ENCODE measurements at regions not wholly inside any gene's neighbourhood (a gene's known extent, or its start where the extent isn't known, plus 50 kb on each side); places are given as distances from the start of the nearest gene placed in this dataset.

DNA sequence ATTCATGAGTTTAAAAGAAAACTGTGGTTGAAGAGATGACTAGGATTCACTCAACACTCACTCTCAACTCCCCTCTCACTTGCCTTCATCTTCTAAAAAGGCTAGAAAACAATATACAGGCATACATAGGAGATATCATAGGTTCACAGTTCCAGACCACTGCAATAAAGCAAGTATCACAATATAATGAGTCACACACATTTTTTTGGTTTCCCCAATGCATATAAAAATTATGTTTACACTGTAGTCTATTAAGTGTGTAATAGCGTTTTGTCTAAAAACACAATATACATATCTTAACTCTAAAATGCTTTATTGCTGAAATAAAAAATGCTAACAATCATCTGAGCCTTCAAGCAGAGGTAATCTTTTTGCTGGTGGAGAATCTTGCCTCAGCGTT lies 104.9 kb upstream of the PDE1C start:
- H3K9me3 Mint-ChIP-seq: peaks cover 5% of the 10 kb centered on the region
- no peaks in the 10 kb centered on the region for H3K27me3 Mint-ChIP-seq
- H3K27ac Mint-ChIP-seq (ENCODE audit: low read depth): no peak overlapping the region
- no peaks in the 10 kb centered on the region for H3K36me3 Mint-ChIP-seq (ENCODE audit: insufficient read depth)
- no peaks in the 10 kb centered on the region for H3K4me1 Mint-ChIP-seq
- ATAC-seq (replicated peaks; ENCODE audit: extremely low read depth, poor library complexity, severe bottlenecking) (no peak), DNase-seq (ENCODE audit: low spot score in 2 of 2) (no peak)
- no peak overlapping the region for H3K4me3 Mint-ChIP-seq

DNA sequence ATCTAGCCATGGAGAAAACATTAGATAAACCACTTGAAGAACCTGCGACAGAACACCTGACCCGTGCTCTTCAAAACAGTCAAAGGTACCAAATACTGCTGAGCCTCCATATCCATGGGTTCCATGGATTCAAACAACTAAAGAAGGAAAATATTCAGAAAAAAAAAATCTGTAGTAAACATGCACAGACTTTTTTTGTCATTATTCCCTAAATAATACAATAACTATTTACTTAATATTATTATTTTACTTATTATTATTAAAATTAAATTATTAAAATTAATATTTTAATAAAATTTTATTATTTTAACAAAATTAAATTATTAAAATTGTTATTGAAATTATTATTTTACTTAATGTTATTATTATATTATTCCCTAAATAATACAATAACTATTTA lies 101.0 kb upstream of the PDE1C start:
- Mint-ChIP-seq H3K27ac (ENCODE audit: low read depth) (no peak overlapping the region), H3K4me3 (no peak overlapping the region), H3K36me3 (ENCODE audit: insufficient read depth) (no peaks in the 10 kb centered on the region), H3K9me3 (no peaks in the 10 kb centered on the region), H3K27me3 (no peaks in the 10 kb centered on the region), H3K4me1 (no peaks in the 10 kb centered on the region)
- DNase-seq (ENCODE audit: low spot score in 2 of 2) (no peak), ATAC-seq (replicated peaks; ENCODE audit: extremely low read depth, poor library complexity, severe bottlenecking) (no peak)

DNA sequence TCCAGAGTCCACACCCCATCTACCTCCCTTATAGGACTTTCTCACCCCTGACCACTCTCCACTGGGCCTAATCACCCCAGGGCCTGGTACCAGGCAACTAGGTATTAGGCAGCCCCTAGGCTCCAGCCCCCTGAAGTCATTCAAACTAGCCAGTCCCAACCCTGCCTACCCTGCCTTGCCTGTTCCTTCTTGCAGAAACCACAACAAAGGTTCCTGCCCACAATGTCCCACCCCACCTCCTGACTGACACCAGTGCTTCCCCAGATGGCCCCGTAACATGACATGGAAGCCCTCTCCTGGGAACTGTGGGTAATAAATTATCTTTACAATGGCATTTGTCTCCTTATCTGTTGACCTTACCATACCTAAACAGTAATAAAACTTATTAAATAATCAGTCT lies 100.6 kb upstream of the PDE1C start:
- Mint-ChIP-seq H3K4me1 (no peaks in the 10 kb centered on the region), H3K4me3 (no peak overlapping the region), H3K27ac (ENCODE audit: low read depth) (no peak overlapping the region), H3K9me3 (no peaks in the 10 kb centered on the region), H3K27me3 (no peaks in the 10 kb centered on the region), H3K36me3 (ENCODE audit: insufficient read depth) (no peaks in the 10 kb centered on the region)
- DNase-seq (ENCODE audit: low spot score in 2 of 2): no peak
- no peak for ATAC-seq (replicated peaks; ENCODE audit: extremely low read depth, poor library complexity, severe bottlenecking)

DNA sequence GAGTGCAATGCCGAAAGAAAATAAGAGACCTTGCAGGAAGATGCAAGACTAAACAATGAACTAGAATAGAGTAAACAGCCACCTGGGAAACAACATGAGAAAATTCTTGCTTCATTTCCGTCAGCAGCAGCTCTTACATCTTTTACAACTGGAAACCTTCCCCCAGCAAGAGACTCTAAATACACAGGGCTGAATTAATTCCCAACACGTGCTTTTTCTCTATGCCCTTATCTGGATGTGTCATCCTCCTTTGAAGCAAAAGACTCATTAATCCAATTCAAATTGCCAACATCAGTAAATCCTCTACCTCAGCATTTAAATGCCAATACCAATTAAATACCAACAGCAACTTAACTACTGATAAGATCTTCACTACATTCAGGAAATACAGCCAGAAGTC lies 99.0 kb upstream of the PDE1C start:
- H3K27ac Mint-ChIP-seq (ENCODE audit: low read depth): no peak overlapping the region
- no peaks in the 10 kb centered on the region for H3K27me3 Mint-ChIP-seq
- no peaks in the 10 kb centered on the region for H3K36me3 Mint-ChIP-seq (ENCODE audit: insufficient read depth)
- ATAC-seq (replicated peaks; ENCODE audit: extremely low read depth, poor library complexity, severe bottlenecking) (no peak), DNase-seq (ENCODE audit: low spot score in 2 of 2) (no peak)
- no peak overlapping the region for H3K4me3 Mint-ChIP-seq
- H3K9me3 Mint-ChIP-seq: peaks cover 5% of the 10 kb centered on the region
- H3K4me1 Mint-ChIP-seq: no peaks in the 10 kb centered on the region

DNA sequence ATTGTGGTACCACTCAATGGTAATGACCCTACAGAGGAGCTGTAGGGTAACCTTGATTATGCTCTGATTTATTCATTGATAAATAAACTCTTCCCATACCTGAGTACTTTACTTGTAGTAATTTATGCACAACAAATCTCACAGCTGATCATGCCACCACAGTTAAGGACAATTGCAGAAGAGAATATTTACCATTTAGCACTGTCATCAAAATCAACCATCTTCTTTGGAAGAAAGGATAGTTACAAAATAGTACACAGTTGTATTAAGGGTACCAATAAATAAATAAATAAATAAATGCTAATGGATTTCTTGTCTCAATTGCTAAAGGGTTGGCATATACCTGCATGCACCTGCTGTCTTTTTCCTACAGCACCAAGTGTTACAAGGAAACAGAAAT lies 97.6 kb upstream of the PDE1C start:
- no peak for ATAC-seq (replicated peaks; ENCODE audit: extremely low read depth, poor library complexity, severe bottlenecking)

DNA sequence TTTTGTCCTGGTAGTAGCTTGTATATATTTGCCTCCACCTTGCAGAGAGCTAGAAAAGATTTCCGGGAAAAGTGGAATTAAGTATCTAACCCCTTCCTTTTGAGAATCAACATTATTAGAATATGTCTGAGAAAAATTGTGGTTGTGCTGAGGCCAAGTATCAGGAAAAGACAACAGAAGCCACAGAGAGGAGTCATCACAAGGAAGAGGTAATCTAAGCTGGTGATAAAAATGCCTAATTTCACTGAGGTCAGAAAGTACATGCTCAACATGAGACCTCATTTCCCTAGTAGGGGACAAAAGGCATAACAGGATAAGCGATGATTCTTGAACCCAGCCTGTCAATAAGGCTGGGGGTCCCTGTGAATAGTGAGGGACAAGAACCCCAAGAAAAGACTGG lies 97.0 kb upstream of the PDE1C start:
- H3K9me3 Mint-ChIP-seq: peaks cover 5% of the 10 kb centered on the region
- ATAC-seq (replicated peaks; ENCODE audit: extremely low read depth, poor library complexity, severe bottlenecking) (no peak), DNase-seq (ENCODE audit: low spot score in 2 of 2) (no peak)
- H3K27me3 Mint-ChIP-seq: no peaks in the 10 kb centered on the region
- no peak overlapping the region for H3K27ac Mint-ChIP-seq (ENCODE audit: low read depth)
- H3K36me3 Mint-ChIP-seq (ENCODE audit: insufficient read depth): no peaks in the 10 kb centered on the region
- H3K4me1 Mint-ChIP-seq: no peaks in the 10 kb centered on the region
- H3K4me3 Mint-ChIP-seq: no peak overlapping the region

More for the DNA sequence above, 97.6 kb upstream of the PDE1C start:
- DNase-seq (ENCODE audit: low spot score in 2 of 2): no peak
- Mint-ChIP-seq H3K27me3 (no peaks in the 10 kb centered on the region), H3K9me3 (peaks cover 5% of the 10 kb centered on the region), H3K27ac (ENCODE audit: low read depth) (no peak overlapping the region), H3K4me3 (no peak overlapping the region), H3K36me3 (ENCODE audit: insufficient read depth) (no peaks in the 10 kb centered on the region), H3K4me1 (no peaks in the 10 kb centered on the region)

DNA sequence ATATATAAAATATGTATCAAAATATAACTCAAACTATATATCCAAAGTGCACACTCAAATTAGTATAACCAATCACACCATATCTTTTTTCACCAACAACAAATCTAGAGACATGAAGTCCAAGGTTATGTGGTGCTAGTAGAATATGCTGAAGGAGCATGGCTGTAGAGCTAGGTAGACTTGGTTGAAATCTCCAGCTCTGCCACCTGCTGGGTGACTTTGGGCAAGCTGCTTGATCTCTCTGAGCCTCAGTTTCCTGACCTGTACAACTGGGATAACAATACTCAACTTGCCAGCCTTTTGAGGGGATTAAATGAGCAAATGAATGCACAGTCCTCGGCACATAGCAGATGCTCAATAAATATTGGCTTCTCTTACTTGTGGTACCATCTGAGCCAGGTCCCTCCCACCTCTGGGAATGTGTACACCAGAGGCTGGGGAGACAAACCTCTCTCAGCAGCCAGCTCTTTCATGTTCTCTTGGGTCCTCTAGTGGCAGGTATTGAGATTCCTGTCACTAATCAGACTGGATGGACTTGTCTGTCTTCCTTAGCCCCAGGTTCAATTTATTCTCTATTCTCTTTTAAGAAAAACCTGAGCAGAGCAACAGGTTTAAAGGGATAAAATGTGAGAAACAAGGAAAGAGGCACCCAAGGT lies 94.3 kb upstream of the PDE1C start:
- peaks cover 5% of the 10 kb centered on the region for H3K9me3 Mint-ChIP-seq
- no peaks in the 10 kb centered on the region for H3K4me1 Mint-ChIP-seq
- H3K36me3 Mint-ChIP-seq (ENCODE audit: insufficient read depth): no peaks in the 10 kb centered on the region
- H3K4me3 Mint-ChIP-seq: no peak overlapping the region
- H3K27ac Mint-ChIP-seq (ENCODE audit: low read depth): no peak overlapping the region
- ATAC-seq (replicated peaks; ENCODE audit: extremely low read depth, poor library complexity, severe bottlenecking): no peak
- no peak for DNase-seq (ENCODE audit: low spot score in 2 of 2)
- no peaks in the 10 kb centered on the region for H3K27me3 Mint-ChIP-seq

DNA sequence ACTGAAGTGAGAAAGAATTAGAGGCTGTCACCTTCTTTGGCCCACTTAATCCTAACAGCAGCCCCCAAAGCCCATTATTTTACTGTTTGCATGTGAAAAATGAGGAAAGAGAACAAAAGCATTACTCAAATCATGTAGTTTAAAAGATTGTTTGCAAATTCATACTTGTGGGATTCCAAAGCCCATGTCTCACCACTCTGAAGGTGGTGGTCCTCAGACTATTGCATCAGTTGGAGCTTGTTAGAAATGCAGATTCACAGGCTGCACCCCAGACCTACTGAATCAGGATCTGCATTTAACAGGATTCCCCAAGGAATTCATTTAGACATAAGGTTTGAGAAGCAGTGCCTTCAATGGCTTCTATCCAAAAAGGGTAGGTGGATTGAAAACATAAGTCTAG lies 93.7 kb upstream of the PDE1C start:
- no peak for ATAC-seq (replicated peaks; ENCODE audit: extremely low read depth, poor library complexity, severe bottlenecking)
- Mint-ChIP-seq H3K36me3 (ENCODE audit: insufficient read depth) (no peaks in the 10 kb centered on the region), H3K27ac (ENCODE audit: low read depth) (no peak overlapping the region)

DNA sequence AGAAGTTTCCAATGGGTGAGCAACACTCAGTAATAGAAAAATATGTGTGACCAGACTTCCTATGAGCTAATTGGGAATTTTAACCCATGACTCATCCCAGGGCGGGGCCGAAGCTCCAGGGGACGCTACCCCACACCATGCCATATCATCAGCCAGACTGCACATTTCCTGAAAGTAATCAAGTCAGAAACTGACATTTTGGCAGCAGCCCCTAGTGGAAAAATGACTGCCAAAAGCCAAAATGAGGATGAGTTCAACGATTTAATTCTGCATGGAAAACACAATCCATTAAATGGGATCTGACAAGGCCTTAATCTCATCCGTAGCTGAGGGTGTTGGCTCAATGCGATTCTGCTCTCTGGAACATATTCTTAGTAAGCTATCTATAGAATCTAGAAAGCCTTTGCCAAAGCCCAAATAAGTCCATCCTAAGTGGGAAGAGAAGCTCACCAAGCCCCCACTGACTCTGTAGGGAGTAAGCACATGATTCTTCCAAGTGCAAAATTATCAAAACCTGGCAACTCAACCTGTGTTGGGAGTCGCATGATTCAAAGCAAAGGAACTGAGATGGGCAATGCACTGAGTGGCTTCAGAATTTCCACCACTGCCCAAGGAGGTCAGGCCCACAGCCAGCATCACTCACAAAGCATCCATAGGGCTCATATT lies 93.1 kb upstream of the PDE1C start:
- Mint-ChIP-seq H3K4me1 (no peaks in the 10 kb centered on the region), H3K27ac (ENCODE audit: low read depth) (no peak overlapping the region), H3K9me3 (peaks cover 5% of the 10 kb centered on the region), H3K4me3 (no peak overlapping the region), H3K27me3 (no peaks in the 10 kb centered on the region), H3K36me3 (ENCODE audit: insufficient read depth) (no peaks in the 10 kb centered on the region)
- DNase-seq (ENCODE audit: low spot score in 2 of 2) (no peak), ATAC-seq (replicated peaks; ENCODE audit: extremely low read depth, poor library complexity, severe bottlenecking) (no peak)

More for the DNA sequence above, 93.7 kb upstream of the PDE1C start:
- DNase-seq (ENCODE audit: low spot score in 2 of 2): no peak
- no peak overlapping the region for H3K4me3 Mint-ChIP-seq
- no peaks in the 10 kb centered on the region for H3K27me3 Mint-ChIP-seq
- peaks cover 5% of the 10 kb centered on the region for H3K9me3 Mint-ChIP-seq
- H3K4me1 Mint-ChIP-seq: no peaks in the 10 kb centered on the region

DNA sequence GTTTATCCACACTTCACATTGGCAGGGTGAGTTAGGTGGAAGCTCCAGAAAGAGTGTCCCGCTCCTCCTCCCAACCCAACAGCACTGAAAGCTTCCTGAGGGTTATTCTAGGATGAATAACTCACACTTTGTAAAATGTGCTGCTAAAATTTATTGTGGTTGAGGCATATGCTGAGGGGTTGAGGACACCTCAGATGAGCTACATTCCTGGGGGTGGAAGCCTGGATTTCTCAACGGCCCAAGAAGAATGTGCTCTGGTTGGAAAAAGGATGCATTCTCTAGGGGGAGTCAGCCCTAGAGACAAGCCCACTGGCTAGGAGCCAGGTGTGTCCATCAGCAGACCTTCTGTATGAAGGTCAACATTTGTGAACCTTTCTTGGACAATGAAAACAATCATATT lies 91.5 kb upstream of the PDE1C start:
- Mint-ChIP-seq H3K27me3 (no peaks in the 10 kb centered on the region), H3K4me1 (no peaks in the 10 kb centered on the region), H3K4me3 (no peak overlapping the region), H3K27ac (ENCODE audit: low read depth) (no peak overlapping the region), H3K9me3 (peaks cover 5% of the 10 kb centered on the region), H3K36me3 (ENCODE audit: insufficient read depth) (no peaks in the 10 kb centered on the region)
- DNase-seq (ENCODE audit: low spot score in 2 of 2) (no peak), ATAC-seq (replicated peaks; ENCODE audit: extremely low read depth, poor library complexity, severe bottlenecking) (no peak)

DNA sequence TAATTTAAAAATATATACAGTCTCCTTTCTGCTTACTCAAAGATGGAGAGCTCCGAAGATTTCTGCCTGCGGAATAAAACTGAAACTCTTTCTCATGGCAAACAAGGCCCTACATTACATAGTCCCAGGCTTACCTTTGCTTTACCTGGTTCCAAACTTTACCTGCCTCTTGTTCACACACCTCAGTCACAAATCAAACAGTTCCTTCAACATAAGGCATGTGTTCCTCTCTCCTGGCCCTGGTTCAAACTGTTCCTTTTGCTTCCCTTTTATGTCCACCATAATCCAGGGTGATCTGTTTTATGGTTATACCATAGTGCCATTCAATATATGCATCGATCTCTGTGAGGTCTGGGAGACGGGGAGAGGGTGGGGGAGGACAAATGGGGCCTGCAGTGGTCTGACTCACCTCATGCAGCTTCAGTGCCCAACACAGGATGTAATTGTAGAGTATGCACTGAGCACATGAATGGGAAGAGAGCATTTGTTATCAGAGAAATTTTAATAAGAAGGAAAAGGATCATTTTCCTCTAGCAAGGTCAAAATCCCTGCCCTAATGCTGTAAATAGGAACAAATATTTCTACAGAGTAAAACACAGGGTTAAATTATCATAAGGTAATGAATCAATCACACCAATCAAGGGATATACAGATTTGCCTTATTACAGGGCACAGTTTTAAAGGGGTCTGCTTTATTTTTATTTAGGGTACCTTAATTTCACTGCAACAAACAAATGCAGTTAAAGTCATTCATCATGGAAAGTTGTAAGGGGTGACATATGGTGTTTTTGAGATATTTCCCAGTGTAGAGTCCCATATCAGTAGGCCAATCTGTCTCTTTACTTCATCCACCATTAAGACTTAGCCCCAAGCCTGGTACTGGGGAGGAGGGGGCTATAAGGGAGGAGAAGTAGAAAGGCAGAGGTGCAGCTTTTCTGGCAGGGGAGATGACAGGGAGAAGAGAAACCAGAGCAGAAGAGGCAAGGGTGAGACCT lies 88.8 kb upstream of the PDE1C start:
- ATAC-seq (replicated peaks; ENCODE audit: extremely low read depth, poor library complexity, severe bottlenecking) (no peak), DNase-seq (ENCODE audit: low spot score in 2 of 2) (no peak)
- H3K4me3 Mint-ChIP-seq: no peak overlapping the region
- H3K27ac Mint-ChIP-seq (ENCODE audit: low read depth): no peak overlapping the region
- no peaks in the 10 kb centered on the region for H3K27me3 Mint-ChIP-seq
- H3K4me1 Mint-ChIP-seq: no peaks in the 10 kb centered on the region
- no peaks in the 10 kb centered on the region for H3K36me3 Mint-ChIP-seq (ENCODE audit: insufficient read depth)
- H3K9me3 Mint-ChIP-seq: peaks cover 8% of the 10 kb centered on the region

DNA sequence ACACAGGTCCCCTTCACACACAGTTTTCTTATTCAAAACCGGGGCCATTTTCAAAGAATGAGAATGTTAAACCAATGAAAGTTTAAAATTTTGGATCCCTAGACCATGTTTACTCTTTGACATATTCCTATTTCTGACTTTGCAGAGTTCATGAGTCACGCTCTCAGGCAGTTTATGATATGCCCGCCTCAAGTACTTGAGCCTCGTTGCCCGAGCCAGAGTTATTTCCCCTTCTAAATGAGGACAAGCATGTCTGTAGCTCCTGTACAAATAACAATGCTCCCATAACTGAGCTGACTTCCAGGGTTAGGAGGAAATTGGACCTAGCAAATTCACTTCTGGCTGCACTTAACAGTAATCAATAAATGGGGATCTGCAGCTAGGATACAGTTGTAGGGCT lies 87.9 kb upstream of the PDE1C start:
- no peaks in the 10 kb centered on the region for H3K36me3 Mint-ChIP-seq (ENCODE audit: insufficient read depth)
- H3K27me3 Mint-ChIP-seq: no peaks in the 10 kb centered on the region
- no peaks in the 10 kb centered on the region for H3K4me1 Mint-ChIP-seq
- peaks cover 12% of the 10 kb centered on the region for H3K9me3 Mint-ChIP-seq
- ATAC-seq (replicated peaks; ENCODE audit: extremely low read depth, poor library complexity, severe bottlenecking) (no peak), DNase-seq (ENCODE audit: low spot score in 2 of 2) (no peak)
- no peak overlapping the region for H3K4me3 Mint-ChIP-seq
- no peak overlapping the region for H3K27ac Mint-ChIP-seq (ENCODE audit: low read depth)

DNA sequence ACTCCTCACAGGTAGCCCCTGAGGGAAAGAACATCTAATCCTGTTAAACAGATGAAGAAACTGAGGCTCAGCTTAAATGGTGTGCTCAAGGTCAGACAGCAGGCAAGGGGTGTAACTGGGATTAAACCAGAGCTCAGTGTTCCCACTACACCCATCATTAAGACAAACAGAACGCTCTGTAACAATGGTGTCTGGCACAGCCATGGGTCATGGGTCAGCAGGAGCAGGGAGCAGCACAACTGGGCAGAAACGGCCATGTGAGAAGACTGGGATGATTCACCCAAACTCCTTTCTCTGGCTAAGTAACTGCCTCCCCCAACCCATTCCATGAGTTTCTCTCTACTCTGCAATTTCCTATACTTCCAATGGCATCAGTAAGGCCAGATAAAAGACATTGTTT lies 85.5 kb upstream of the PDE1C start:
- peaks cover 14% of the 10 kb centered on the region for H3K9me3 Mint-ChIP-seq
- ATAC-seq (replicated peaks; ENCODE audit: extremely low read depth, poor library complexity, severe bottlenecking) (no peak), DNase-seq (ENCODE audit: low spot score in 2 of 2) (no peak)
- no peak overlapping the region for H3K27ac Mint-ChIP-seq (ENCODE audit: low read depth)
- H3K4me1 Mint-ChIP-seq: no peaks in the 10 kb centered on the region
- H3K4me3 Mint-ChIP-seq: no peak overlapping the region
- H3K27me3 Mint-ChIP-seq: no peaks in the 10 kb centered on the region
- H3K36me3 Mint-ChIP-seq (ENCODE audit: insufficient read depth): no peaks in the 10 kb centered on the region
